Sciatic nerve (tissue), 2 donors: ENCODE measurements at regions not wholly inside any gene's neighbourhood (a gene's known extent, or its start where the extent isn't known, plus 50 kb on each side); places are given as distances from the start of the nearest gene placed in this dataset.

Experiments used
- ATAC-seq: fragments of 200-7000 bp; cut with Tn5 transposase; one replicate; pipeline ENCODE4 v1.9.1; 2020; ENCODE audit warnings: mild to moderate bottlenecking, moderate library complexity
- DNase-seq: peaks from one replicate; pipeline ENCODE4 v3.0.0-alpha.2; 2020; ENCODE audit warnings: low spot score
- intact Hi-C: fragments of 100-400 bp; cut with DNase I; formaldehyde crosslinking; loops from one replicate; pipeline ENCODE4 v1.14.2; 2022
- donor health status: DM: no; HTN: no; CAD: no.
- donor health status: DM: no; HTN: no; CAD: no.

DNA sequence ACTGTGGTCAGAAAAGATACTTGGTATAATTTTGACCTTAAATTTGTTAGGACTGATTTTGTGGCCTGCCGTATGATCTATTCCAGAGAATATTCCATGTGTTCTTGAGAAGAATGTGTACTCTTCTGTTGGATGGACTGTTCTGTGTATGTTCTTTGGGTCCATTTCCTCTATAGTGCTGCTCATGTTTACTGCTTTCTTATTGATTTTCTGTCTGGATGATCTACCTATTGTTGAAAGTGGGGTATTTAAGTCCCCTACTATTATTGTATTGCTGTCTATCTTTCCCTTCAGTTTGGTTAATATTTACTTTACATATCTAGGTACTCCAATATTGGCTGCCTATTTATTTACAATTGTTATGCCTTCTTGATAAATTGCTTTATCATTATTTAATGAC, 298.4 kb downstream of the BCKDHB start:
- DNase-seq = no peak
- ATAC-seq = no peak
- intact Hi-C loops = no loop called here

DNA sequence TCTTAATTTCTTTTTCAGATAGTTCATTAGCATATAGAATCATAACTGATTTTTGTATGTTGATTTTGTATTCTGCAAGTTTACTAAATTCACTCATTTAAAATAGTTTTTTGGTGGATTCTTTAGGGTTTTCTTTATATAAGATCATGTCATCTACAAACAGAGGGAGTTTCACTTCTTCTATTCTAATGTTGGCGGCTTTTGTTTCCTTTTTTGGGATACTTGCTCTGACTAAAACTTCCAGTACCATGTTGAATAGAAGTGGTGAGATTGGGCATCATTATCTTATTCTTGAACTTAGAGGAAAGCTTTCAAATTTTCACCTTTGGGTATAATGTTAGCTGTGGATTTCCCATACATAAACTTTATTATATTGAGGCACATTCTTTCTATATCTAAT, 296.9 kb downstream of the BCKDHB start:
- DNase-seq = no peak
- no peak for ATAC-seq
- intact Hi-C loops = no loop called here

DNA sequence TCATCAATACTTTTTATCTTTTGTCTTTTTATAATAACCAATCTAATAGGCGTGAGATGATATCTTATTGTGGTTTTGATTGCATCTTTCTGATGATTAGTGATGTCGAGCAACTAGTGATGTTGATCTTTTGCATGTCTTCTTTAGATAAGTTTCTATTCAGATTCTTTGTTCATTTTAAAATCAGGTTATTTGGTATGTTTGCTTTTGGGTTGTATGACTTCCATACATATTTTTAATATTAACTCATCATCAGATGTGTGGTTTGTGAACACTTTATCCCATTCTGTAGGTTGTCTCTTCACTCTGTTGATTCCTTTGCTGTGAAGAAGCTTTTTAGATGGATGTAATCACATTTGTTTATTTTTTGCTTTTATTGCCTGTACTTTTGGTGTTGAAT, 295.8 kb downstream of the BCKDHB start:
- DNase-seq (no peak), ATAC-seq (no peak)
- intact Hi-C loops = no loop called here
